ENCODE measurements at regions not wholly inside any gene's neighbourhood (a gene's known extent, or its start where the extent isn't known, plus 50 kb on each side); places are given as distances from the start of the nearest gene placed in this dataset.

- TF ChIP-seq CTCF (IDR thresholded peaks at IDR 0.05) (no peak), POLR2A (IDR thresholded peaks at IDR 0.05) (no peak)
Measured at GRCh38 chr1:239810061-239810481, 281.6 kb upstream of the FMN2 start.

All from right lobe of liver (tissue), 4 donors.